Fibroblast of skin of right quadriceps (primary cell): ENCODE measurements at regions not wholly inside any gene's neighbourhood (a gene's known extent, or its start where the extent isn't known, plus 50 kb on each side); places are given as distances from the start of the nearest gene placed in this dataset.

Source experiments
- DNase-seq: peaks from one replicate; pipeline ENCODE4 v3.0.0-alpha.2; 2013

- DNase-seq = no peak
Measured at GRCh38 chr2:155100261-155100660, 401.8 kb downstream of the KCNJ3 start.

GRCh38 chr2:155099784-155100183, 401.3 kb downstream of the KCNJ3 start:
- DNase-seq = peak; percentile 0

GRCh38 chr2:155095613-155096012, 397.1 kb downstream of the KCNJ3 start:
- DNase-seq = no peak

- no peak for DNase-seq
Measured at GRCh38 chr2:155080373-155080772, 381.9 kb downstream of the KCNJ3 start.

GRCh38 chr2:155070489-155070888, 372.0 kb downstream of the KCNJ3 start:
- DNase-seq = no peak

GRCh38 chr2:155062922-155063258, 364.4 kb downstream of the KCNJ3 start:
- DNase-seq = no peak

GRCh38 chr2:155062250-155062921, 363.9 kb downstream of the KCNJ3 start:
- no peak for DNase-seq

GRCh38 chr2:155060896-155061295, 362.4 kb downstream of the KCNJ3 start:
- DNase-seq = no peak

GRCh38 chr2:155054712-155055111, 356.2 kb downstream of the KCNJ3 start:
- DNase-seq = no peak

- DNase-seq = no peak
Measured at GRCh38 chr2:155043097-155043496, 344.6 kb downstream of the KCNJ3 start.

- DNase-seq = no peak
Measured at GRCh38 chr2:155035308-155035707, 336.8 kb downstream of the KCNJ3 start.

- no peak for DNase-seq
Measured at GRCh38 chr2:155033652-155034051, 335.2 kb downstream of the KCNJ3 start.

GRCh38 chr2:155030296-155030695, 331.8 kb downstream of the KCNJ3 start:
- DNase-seq = no peak

GRCh38 chr2:155026651-155027174, 328.2 kb downstream of the KCNJ3 start:
- no peak for DNase-seq

- DNase-seq = no peak
Measured at GRCh38 chr2:155023674-155024073, 325.2 kb downstream of the KCNJ3 start.

GRCh38 chr2:155022531-155022930, 324.0 kb downstream of the KCNJ3 start:
- no peak for DNase-seq

- no peak for DNase-seq
Measured at GRCh38 chr2:155021618-155022017, 323.1 kb downstream of the KCNJ3 start.

- DNase-seq = no peak
Measured at GRCh38 chr2:155020246-155020645, 321.8 kb downstream of the KCNJ3 start.

GRCh38 chr2:155010925-155011324, 312.4 kb downstream of the KCNJ3 start:
- no peak for DNase-seq

- DNase-seq = peak; percentile 0
Measured at GRCh38 chr2:154995361-154995760, 296.9 kb downstream of the KCNJ3 start.

- no peak for DNase-seq
Measured at GRCh38 chr2:154992826-154993225, 294.3 kb downstream of the KCNJ3 start.

GRCh38 chr2:154978710-154979109, 280.2 kb downstream of the KCNJ3 start:
- DNase-seq = no peak

GRCh38 chr2:154978244-154978643, 279.7 kb downstream of the KCNJ3 start:
- peak; percentile 2 for DNase-seq

GRCh38 chr2:154974041-154974440, 275.5 kb downstream of the KCNJ3 start:
- no peak for DNase-seq

GRCh38 chr2:154963511-154963910, 265.0 kb downstream of the KCNJ3 start:
- no peak for DNase-seq
